ENCODE measurements at regions not wholly inside any gene's neighbourhood (a gene's known extent, or its start where the extent isn't known, plus 50 kb on each side); places are given as distances from the start of the nearest gene placed in this dataset.

- DNase-seq (ENCODE audit: low read depth): no peak
These were observed 178.2 kb downstream of the SEC61B start for GRCh38 chr9:99400184-99400731.

GRCh38 chr9:99401680-99402504 lies 179.8 kb downstream of the SEC61B start:
- DNase-seq (ENCODE audit: low read depth): no peak

- no peak for DNase-seq (ENCODE audit: low read depth)
These were observed 181.3 kb downstream of the SEC61B start for GRCh38 chr9:99403371-99403770.

GRCh38 chr9:99405359-99405758 lies 183.3 kb downstream of the SEC61B start:
- no peak for DNase-seq (ENCODE audit: low read depth)

- DNase-seq (ENCODE audit: low read depth): no peak
These were observed 184.9 kb downstream of the SEC61B start for GRCh38 chr9:99406939-99407338.

GRCh38 chr9:99411068-99411467 lies 189.0 kb downstream of the SEC61B start:
- DNase-seq (ENCODE audit: low read depth): no peak

- DNase-seq (ENCODE audit: low read depth): no peak
These were observed 189.5 kb downstream of the SEC61B start for GRCh38 chr9:99411479-99412115.

GRCh38 chr9:99412606-99413005 lies 190.5 kb downstream of the SEC61B start:
- DNase-seq (ENCODE audit: low read depth): no peak

- no peak for DNase-seq (ENCODE audit: low read depth)
These were observed 192.2 kb downstream of the SEC61B start for GRCh38 chr9:99414321-99414720.

- DNase-seq (ENCODE audit: low read depth): no peak
These were observed 193.5 kb downstream of the SEC61B start for GRCh38 chr9:99415606-99416005.

GRCh38 chr9:99416007-99416406 lies 193.9 kb downstream of the SEC61B start:
- no peak for DNase-seq (ENCODE audit: low read depth)

GRCh38 chr9:99419070-99419469 lies 197.0 kb downstream of the SEC61B start:
- no peak for DNase-seq (ENCODE audit: low read depth)

- no peak for DNase-seq (ENCODE audit: low read depth)
These were observed 199.3 kb downstream of the SEC61B start for GRCh38 chr9:99421369-99421768.

GRCh38 chr9:99425124-99425523 lies 203.0 kb downstream of the SEC61B start:
- no peak for DNase-seq (ENCODE audit: low read depth)

GRCh38 chr9:99425923-99426842 lies 204.1 kb downstream of the SEC61B start:
- DNase-seq (ENCODE audit: low read depth): no peak

GRCh38 chr9:99427260-99427659 lies 205.2 kb downstream of the SEC61B start:
- DNase-seq (ENCODE audit: low read depth): no peak

- no peak for DNase-seq (ENCODE audit: low read depth)
These were observed 208.2 kb downstream of the SEC61B start for GRCh38 chr9:99430301-99430700.

GRCh38 chr9:99431103-99431502 lies 209.0 kb downstream of the SEC61B start:
- DNase-seq (ENCODE audit: low read depth): no peak

GRCh38 chr9:99432075-99432474 lies 210.0 kb downstream of the SEC61B start:
- DNase-seq (ENCODE audit: low read depth): no peak

GRCh38 chr9:99433095-99433494 lies 211.0 kb downstream of the SEC61B start:
- DNase-seq (ENCODE audit: low read depth): no peak

GRCh38 chr9:99433555-99433954 lies 211.5 kb downstream of the SEC61B start:
- no peak for DNase-seq (ENCODE audit: low read depth)

- no peak for DNase-seq (ENCODE audit: low read depth)
These were observed 214.5 kb downstream of the SEC61B start for GRCh38 chr9:99436616-99437015.

Measured in GM04503 (cell line).